Ammon's horn (tissue), 1 donor: ENCODE measurements at regions not wholly inside any gene's neighbourhood (a gene's known extent, or its start where the extent isn't known, plus 50 kb on each side); places are given as distances from the start of the nearest gene placed in this dataset.

Source experiments
- DNase-seq: peaks from one replicate; pipeline ENCODE4 v3.0.0-alpha.2; 2016; ENCODE audit warnings: low spot score

DNA sequence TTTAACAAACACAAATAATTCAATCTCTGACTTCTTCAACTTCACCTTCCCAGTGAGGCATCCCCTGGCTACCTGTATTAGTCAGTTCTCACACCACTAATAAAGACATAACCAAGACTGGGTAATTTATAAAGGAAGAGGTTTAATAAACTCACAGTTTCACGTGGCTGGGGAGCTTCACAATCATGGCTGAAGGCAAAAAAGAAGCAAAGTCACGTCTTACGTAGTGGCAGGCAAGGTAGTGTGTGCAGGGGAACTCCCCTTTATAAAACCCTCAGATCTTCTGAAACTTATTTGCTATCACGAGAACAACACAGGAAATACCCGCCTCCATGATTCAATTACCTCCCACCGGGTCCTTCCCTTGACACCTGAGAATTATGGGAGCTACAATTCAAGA is 478.5 kb downstream of the ADGRL2 start:
- DNase-seq: no peak

DNA sequence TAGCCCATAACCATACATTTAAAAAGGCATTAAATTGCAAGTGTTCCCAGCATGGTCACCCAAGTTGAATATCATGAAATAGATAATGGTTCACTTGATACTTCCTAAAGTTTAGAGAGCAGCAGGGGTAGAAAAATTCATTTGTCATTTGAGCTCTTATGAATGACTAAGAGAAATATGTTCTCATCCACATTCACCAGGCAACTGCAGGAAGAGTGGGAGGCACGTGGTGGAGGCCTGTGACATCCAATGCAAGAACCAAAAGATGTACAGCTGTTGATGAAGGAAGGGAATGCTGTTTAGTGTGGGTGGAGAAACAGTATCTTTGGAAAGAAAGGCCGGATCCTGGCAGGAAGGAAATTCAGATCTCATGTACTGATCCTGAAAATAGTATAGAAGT is 473.1 kb downstream of the ADGRL2 start:
- peak; percentile 16 for DNase-seq

DNA sequence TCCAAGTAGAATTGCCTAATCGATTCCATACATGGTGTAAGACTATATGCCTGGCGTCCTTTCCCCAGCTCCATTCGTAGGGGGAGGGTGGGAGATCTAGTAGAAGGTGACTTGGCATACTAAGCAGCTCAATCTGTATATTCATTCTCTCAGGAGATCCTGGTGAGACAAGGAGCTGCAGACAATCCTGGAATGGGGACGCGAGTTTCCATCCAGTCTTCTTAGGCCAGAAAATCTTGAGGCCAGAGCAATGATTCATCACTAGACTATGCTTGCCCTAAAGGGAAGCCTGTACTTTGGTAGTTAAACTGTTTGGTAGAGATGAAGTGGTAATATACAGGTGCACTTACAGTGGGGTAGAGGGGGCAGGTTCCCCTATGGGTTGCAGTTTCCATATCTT is 468.7 kb downstream of the ADGRL2 start:
- no peak for DNase-seq

DNA sequence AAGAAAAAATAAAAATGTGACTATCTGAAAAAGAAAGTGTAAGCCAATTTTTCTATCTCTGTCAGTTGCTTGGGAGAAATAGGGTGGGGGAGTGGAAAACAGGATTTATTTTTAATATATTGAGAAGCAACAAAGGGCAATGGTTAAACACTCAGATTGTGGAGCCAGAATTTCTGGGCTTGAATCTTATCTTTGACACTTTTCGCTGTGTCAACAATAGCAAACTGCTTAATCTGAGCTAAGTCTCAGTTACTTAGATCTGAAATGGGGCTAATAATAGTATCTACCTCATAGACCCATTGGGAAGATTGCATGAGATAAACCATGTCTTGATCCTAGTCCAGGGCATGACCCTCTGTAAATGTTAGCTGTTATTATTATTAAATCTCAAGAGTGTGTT is 468.1 kb downstream of the ADGRL2 start:
- DNase-seq: no peak

DNA sequence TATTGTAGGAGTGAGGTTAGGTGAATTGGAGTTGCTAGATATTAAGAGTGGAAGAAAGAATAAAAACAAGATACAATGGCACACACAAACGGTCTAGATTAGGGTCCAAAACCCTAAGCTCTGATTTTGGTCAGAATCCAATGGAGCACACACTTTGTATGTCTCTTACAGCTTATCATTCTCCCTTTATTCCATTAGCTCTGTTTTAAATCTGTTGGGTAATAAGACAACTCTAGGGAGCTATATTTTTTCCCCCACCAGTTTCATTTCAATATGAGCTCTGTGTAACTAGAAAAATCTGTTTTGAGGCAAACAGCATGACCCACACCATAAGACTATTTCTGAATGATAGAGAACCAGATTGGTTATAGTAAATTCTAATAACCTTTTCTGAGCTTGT is 465.6 kb downstream of the ADGRL2 start:
- no peak for DNase-seq

DNA sequence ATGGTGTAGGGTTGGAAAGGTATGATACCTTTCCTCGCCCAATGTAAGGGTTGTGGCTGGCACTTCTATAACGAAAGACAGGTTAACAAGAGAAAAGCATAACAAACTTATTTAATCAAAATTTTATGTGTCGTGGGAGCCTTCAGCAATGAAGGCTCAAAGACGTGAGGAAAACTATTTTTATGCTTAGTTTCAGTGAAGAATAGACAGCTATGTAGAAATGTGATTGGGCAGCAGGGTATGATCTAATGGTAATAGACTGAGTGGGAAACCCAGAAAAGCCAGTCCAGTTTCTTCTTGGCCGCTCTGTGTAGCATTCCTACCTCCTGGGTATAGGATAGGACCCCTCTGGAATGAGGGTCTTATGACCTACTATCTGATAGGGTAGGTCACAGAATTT is 464.7 kb downstream of the ADGRL2 start:
- DNase-seq: no peak

DNA sequence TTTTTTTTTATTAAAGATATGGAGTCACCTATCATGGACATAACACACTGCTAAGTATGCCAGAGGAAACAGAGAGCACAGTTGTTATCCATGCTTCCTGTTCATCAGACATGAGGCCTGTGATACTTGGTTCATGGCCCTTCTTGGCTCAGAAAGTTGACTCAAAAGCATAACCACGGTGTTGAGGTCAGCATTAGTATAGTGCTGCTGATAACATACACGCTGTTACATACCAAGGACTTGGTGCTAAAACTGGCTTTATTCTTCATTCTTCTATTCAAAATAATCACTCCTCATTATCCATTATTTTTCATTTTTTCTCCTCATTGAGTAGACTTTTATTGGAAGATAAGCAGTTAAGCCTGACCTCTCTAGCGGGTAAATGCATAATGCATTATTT is 464.1 kb downstream of the ADGRL2 start:
- no peak for DNase-seq

- no peak for DNase-seq
These were observed 462.7 kb downstream of the ADGRL2 start for GRCh38 chr1:82263396-82263795.

- no peak for DNase-seq
These were observed 459.9 kb downstream of the ADGRL2 start for GRCh38 chr1:82260666-82261065.

DNA sequence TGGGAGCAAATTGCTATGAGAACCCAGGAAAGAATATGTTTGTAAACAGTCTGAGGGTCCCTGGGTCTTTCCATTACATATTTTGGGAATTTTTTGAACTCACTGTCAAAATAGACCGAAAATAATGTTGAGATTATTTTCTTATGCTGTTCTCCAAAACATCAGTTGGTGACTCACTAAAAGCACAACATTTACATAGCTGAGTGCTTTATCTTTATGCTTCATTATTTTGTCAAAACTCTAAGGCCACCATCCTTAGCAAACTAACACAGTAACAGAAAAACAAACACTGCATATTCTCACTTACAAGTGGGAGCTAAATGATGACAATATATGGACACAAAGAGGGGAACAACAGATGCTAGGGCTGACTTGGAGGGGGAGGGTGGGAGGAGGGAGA is 459.3 kb downstream of the ADGRL2 start:
- no peak for DNase-seq

DNA sequence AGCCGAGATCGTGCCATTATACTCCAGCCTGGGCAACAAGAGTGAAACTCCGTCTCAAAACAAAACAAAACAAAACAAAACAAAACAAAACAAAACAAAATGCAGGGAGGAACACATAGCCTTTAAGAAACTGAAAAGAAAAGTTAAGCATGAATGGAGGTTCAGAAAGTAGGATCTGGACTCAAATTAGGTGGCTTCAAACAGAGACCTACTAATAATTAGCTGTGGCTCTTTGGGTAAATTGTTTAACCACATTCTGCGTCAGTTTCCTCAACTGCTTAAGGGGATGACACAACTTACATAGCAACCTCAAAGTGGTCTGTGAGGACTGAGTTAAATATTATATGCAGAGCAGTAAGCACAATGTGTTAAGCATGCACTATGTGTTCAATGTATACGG is 458.2 kb downstream of the ADGRL2 start:
- DNase-seq: no peak

DNA sequence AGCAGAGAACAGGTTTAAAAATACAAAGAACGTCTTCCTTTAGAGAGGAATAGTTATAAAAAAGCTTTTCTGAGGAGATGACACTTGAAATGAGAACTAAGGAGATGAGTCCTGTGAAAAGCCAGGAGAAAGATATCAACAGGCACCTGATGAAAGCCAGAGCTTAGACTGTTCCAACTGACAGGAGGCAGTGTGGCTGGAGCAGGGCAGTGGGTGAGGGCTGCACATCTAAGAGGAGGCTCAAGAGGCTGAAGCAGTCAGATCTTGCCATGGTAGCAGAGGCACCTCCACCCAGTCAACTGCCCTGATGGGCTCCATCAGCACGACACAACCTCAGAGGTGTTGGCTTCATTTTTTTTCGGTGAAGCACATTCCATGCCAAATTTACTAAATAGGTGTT is 445.3 kb downstream of the ADGRL2 start:
- DNase-seq: no peak

- no peak for DNase-seq
These were observed 444.7 kb downstream of the ADGRL2 start for GRCh38 chr1:82245345-82246014.

DNA sequence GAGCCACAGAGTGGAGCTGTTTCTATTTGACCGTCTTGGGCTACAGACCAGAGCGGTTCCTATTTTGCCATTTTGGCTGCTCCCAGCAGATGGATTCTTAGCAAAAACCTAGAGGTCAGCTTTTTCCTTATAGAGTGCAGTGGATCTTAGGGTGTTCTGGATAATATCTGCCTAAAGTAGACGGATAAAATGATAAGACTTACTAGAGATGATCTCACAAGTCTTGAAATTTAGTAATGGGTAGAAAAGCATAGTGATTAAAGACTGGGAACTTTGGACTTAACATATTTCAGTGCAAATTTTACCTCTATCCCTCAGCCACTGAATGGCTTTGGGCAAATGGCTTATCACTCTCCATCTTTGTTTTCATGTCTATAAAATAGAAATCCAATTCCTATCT is 439.8 kb downstream of the ADGRL2 start:
- no peak for DNase-seq

DNA sequence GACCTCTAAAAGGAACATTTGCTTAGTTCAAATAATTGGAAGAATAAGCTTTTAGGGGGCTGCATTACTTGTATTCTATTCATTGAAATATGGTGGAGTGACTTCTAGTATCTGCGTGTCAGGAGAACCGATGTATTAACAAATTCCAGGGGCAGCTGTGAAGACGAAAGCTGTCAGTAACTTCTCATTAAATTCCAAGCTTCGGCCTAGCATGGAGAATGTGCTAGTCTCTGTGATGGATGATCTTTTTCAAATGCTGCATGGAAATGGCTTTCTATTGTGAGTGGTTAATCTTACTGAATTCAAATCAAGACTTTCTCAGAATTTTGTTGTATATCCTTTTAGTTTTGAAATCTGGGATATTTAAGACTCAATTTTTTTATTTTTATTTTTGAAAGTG is 429.9 kb downstream of the ADGRL2 start:
- DNase-seq: no peak

GRCh38 chr1:82227306-82228095 is 426.8 kb downstream of the ADGRL2 start:
- DNase-seq: no peak

DNA sequence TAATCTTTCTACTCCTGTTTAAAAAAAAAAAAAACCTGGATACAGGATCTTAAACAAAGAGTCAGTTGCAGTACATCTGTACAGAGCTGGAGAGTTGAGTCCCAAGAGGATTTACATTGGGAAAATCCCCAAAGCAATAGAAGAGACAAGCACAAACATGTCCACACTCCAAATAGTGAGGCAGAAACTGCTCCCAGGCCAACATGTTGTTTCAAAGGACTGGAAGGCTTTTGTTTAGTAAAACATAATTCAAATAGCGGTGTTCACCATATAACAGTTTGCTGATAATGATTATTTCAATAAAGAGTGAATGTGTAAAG is 425.4 kb downstream of the ADGRL2 start:
- DNase-seq: no peak

- no peak for DNase-seq
These were observed 424.9 kb downstream of the ADGRL2 start for GRCh38 chr1:82225421-82226185.

GRCh38 chr1:82223091-82223490 is 422.4 kb downstream of the ADGRL2 start:
- DNase-seq: no peak

DNA sequence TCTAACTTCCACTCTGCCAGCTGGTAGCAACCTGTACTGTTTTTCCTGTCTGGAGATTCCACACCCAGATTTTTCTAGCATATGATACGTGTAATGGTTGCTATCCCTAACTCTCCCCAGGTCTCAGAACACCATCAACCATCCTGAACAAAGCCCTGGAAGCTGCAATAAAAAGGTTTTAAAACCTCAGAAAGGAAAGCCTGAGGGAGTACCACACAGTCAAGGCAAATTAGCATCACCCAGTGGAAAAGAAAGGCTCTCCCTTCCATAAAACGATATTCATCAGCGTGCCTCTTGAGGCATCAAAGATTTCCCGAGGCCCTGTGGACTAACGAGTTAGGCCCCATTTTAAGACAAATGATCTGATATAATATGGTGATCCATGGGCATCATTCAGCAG is 421.0 kb downstream of the ADGRL2 start:
- no peak for DNase-seq

DNA sequence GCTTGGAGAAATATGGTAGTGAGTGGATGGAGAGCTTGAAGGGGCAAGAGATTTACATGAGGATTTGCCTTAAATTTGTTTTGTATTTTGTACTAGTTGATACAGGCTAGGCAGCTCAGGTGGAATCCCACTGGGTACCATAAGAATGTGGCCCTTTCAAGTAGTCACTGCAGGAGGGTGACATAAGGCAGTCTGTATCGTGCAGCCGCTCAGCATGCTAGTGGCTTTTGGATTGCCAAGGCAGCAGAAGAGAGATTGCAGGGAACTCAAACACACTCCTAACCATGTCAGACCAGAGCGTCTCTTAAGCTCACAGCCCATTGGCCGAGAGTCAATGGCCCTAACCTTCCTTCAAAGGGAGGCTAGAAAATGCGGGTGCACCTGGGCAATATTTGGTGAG is 420.0 kb downstream of the ADGRL2 start:
- DNase-seq: no peak

- no peak for DNase-seq
These were observed 419.1 kb downstream of the ADGRL2 start for GRCh38 chr1:82219841-82220240.

DNA sequence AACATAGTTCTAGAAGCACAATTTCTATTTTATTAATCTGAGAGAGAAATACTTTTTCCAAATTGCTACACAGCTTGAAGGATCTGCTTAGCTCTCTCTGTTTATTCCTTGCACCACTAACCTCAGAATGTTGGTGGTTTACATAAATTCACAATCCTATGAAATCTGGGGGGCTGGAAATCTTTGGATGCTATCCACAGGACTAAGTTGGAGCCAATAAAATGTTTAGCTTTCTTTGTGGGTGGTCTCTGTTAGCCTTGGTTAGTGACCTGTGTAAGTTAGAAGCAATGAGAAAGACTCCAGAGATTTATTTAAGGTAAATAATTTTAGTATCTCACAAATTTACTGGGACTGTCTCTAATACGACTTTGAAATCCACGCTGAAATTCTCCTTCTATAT is 418.1 kb downstream of the ADGRL2 start:
- no peak for DNase-seq

GRCh38 chr1:82215853-82216175 is 415.1 kb downstream of the ADGRL2 start:
- DNase-seq: no peak
